Activated CD8-positive, alpha-beta memory T cell treated with anti-CD3 and anti-CD28 coated beads for 1 hour (primary cell): ENCODE measurements at regions not wholly inside any gene's neighbourhood (a gene's known extent, or its start where the extent isn't known, plus 50 kb on each side); places are given as distances from the start of the nearest gene placed in this dataset.

ENCODE experiments used
- DNase-seq, 2 donors: peaks; one replicate each; pipeline ENCODE4 v3.0.0-alpha.2; 2020; ENCODE audit warnings: low read depth in 1 of 2; ENCODE audit errors: extremely low read depth in 1 of 2

GRCh38 chr18:73742957-73743356, 404.7 kb downstream of the FBXO15 start:
- DNase-seq, result no peak

- no peak for DNase-seq
These were observed 405.7 kb downstream of the FBXO15 start for GRCh38 chr18:73741946-73742345.

- no peak for DNase-seq
These were observed 408.5 kb downstream of the FBXO15 start for GRCh38 chr18:73739098-73739497.

GRCh38 chr18:73737990-73738389, 409.6 kb downstream of the FBXO15 start:
- DNase-seq, result no peak

GRCh38 chr18:73735836-73736235, 411.8 kb downstream of the FBXO15 start:
- no peak for DNase-seq

- no peak for DNase-seq
These were observed 413.8 kb downstream of the FBXO15 start for GRCh38 chr18:73733806-73734314.

GRCh38 chr18:73733376-73733775, 414.3 kb downstream of the FBXO15 start:
- no peak for DNase-seq

- DNase-seq, result no peak
These were observed 419.0 kb downstream of the FBXO15 start for GRCh38 chr18:73728657-73729056.

GRCh38 chr18:73724958-73725357, 422.7 kb downstream of the FBXO15 start:
- no peak for DNase-seq

- no peak for DNase-seq
These were observed 428.0 kb downstream of the FBXO15 start for GRCh38 chr18:73719611-73720010.

- DNase-seq, result no peak
These were observed 430.1 kb downstream of the FBXO15 start for GRCh38 chr18:73717570-73717969.

GRCh38 chr18:73715210-73715670, 432.4 kb downstream of the FBXO15 start:
- no peak for DNase-seq

GRCh38 chr18:73714466-73714865, 433.2 kb downstream of the FBXO15 start:
- DNase-seq, result no peak

- DNase-seq, result no peak
These were observed 436.4 kb downstream of the FBXO15 start for GRCh38 chr18:73711256-73711655.

- no peak for DNase-seq
These were observed 439.0 kb downstream of the FBXO15 start for GRCh38 chr18:73708591-73708990.

GRCh38 chr18:73707035-73707434, 440.6 kb downstream of the FBXO15 start:
- DNase-seq, result no peak

- no peak for DNase-seq
These were observed 450.3 kb downstream of the FBXO15 start for GRCh38 chr18:73697353-73697752.

GRCh38 chr18:73696698-73697097, 450.9 kb downstream of the FBXO15 start:
- DNase-seq, result no peak

GRCh38 chr18:73696171-73696570, 451.5 kb downstream of the FBXO15 start:
- DNase-seq, result no peak

GRCh38 chr18:73693091-73693490, 454.5 kb downstream of the FBXO15 start:
- DNase-seq, result no peak

- DNase-seq, result no peak
These were observed 456.0 kb downstream of the FBXO15 start for GRCh38 chr18:73691624-73692023.

- DNase-seq, result no peak
These were observed 456.5 kb downstream of the FBXO15 start for GRCh38 chr18:73691118-73691517.

GRCh38 chr18:73690222-73690621, 457.4 kb downstream of the FBXO15 start:
- DNase-seq, result no peak
